Astrocyte (in vitro differentiated cells and primary cell): ENCODE measurements at regions not wholly inside any gene's neighbourhood (a gene's known extent, or its start where the extent isn't known, plus 50 kb on each side); places are given as distances from the start of the nearest gene placed in this dataset.

Experiments
- CTCF ChIP-seq: IDR thresholded peaks from 2 replicates; pipeline ENCODE4 v1.5.1; 2011; ENCODE audit warnings: low read depth, mild to moderate bottlenecking, inconsistent platforms, low read length, moderate library complexity; ENCODE audit not compliant: insufficient read depth
- EZH2 ChIP-seq: IDR thresholded peaks from 2 replicates; pipeline ENCODE4 v1.6.1; 2012; ENCODE audit warnings: mild to moderate bottlenecking, low read length, inconsistent platforms; ENCODE audit not compliant: insufficient read depth

DNA sequence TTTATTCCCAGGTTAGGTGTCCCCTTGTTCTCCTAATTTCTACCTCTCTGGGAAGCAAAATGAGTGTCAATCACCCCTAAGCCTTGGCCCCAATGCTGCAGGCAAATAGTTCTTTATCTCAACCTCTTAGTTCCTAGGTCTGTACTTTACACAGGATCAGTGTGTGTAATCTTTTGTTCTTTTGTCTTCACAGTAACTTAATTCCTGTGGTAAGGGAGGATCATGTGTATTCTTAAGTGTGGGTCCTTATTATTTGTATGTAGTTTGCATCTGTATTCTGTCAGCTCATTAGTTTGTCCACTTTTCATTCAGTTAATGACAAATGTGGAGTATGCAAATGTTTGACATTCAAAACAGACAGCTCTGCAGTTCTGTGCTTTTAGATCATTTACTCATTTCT, 166.7 kb downstream of the FAT3 start:
- TF ChIP-seq CTCF: no peak
- no peak for TF ChIP-seq EZH2
